GM18498 (cell line): ENCODE measurements at regions not wholly inside any gene's neighbourhood (a gene's known extent, or its start where the extent isn't known, plus 50 kb on each side); places are given as distances from the start of the nearest gene placed in this dataset.

ENCODE experiments used
- ATAC-seq: cut with Tn5 transposase; IDR thresholded peaks from one replicate; pipeline ENCODE4 v1.9.1; 2021; ENCODE audit warnings: mild to moderate bottlenecking, moderate library complexity; ENCODE audit not compliant: unreplicated experiment

DNA sequence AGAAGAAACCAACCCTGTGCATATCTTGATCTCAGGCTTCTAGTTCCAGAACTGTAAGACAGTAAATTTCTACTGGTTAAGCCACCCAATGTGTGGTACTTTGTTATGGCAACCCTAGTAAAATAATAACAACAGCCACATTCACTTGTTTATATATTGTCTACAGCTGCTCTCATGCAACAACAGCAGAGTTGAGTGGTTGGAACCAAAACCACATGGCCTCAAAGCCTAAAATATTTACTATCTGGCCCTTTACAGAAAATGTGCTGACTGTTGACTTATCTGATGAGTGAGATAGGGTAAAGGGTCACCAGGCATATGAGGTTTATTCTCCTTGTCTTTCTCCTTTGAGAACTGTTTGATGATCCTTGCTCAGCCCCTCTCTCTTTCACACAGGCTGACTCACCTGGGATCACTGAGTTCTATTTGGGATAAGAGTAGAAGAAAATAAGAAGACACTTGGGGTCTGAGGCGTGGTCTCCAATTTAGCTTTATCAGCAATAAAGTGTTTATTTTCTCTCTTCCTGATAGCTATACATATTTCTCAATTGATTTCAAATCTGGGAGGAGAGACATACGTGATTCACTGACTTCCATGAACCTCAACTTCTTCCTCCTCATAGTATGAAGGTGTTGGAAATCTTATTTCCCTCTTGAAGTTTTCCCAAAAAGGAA lies 227.5 kb upstream of the STARD13 start:
- no peak for ATAC-seq

DNA sequence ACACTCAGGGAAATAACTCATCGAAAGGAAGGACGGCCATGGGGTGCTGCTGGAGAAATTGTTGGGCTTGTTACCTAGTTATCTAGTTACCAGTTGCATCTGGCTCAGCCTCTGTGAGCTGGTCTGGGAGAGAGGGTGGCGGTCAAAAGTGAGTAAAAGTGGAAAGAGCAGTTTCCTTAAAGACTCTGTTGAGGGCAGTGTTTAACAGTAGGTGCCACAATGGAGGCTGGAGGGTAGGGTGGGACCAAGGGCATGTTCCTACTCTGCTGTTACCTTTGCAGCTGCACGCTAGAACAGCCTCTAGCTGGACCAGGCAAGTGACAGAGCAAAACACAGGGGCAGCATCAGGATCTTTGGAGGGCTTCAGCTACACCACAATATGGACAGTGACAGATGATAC lies 228.8 kb upstream of the STARD13 start:
- no peak for ATAC-seq

DNA sequence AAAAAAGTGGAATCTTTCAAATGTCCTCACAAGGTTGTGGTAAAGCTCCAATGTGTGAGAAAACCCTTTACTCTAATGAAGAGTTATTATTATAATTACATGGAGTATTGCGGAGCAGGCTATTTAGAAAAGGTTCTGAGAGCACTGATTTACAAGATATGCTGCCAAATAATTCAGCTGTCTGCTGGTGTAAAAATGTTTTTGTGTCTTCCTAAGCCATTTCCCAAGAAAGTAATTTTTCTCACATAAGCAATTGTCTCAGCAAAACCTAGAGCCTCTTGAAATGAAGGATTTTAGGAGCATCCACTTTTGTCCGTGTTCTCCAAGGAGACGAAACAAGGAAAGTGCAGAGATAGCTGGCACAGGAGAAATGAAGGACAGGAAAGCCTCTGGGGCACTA lies 229.6 kb upstream of the STARD13 start:
- no peak for ATAC-seq

DNA sequence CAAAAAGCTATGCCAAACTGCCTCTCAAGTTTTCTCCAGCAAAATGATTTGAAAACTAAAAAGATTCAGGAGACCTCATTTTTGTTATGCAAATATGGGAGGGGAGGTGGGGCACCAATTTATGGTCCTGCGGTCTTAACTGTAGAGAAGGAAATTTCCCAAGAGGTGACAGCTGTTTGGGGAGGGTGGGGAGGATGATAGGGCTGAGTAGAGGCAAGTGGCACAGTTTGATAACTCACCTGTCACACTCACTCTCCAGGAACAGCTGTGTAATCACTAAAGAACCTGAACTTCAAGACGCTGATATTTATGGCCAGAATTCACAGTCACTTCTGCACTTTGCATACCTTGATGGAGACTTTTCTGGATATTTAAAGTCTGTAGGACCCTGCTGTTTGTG lies 232.9 kb upstream of the STARD13 start:
- ATAC-seq = no peak

DNA sequence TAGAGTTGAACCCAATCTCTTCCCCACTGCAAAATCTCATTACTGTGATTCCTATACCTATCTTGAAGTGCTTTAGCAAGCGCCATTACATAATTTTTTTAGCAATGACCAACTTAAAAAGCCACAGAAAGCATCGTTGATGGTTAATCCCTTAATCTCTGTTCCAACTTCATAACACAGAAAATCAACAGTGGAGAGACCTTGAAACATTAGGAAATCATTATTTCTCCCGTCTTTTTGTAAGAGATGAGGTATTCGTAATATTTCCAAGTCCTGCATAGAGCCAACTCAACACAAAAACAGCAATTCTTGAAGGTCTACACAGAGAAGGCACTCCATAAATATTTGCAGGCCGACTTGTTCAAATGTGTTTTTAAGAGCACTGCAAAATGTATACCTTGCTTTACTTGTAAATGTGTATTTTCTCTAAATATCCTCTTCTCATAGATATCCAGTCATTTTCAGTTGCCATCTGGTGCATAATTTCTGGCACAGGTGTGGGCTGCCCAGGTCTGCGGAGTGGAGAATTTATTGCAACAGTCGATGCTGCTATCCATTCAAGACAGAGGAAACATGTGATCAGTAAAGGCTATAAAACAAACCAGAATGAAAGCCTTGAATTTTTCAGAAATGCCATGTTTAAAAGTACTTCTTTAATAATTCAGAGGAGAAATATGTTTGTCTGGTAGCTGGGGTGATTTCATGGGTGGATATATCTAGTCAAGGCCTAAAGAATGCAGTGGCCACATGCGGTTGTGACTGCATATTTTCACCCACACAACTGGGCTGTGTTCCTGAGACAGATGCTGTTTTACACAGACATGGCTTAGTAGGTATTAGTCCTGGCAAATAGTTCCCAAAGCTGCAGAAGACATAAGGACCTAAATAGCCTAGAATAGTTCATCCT lies 234.3 kb upstream of the STARD13 start:
- no peak for ATAC-seq

DNA sequence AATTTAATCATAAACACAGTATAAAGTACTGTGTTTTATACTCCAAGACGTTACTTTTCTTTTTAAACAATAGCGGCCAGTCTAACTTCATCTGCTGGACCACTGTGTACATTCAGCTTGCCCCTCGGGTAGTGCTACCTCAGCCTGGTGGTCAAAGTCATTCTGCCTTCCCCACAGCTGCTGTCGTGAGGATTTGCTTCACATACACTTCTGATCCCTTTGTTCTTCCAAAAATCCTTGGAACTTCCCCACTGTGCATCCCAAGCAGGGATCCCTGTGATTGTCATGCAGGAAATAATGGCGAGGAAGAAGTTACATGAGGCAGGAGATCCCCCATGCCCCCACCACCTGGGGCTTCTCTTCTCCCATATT lies 234.9 kb upstream of the STARD13 start:
- no peak for ATAC-seq

DNA sequence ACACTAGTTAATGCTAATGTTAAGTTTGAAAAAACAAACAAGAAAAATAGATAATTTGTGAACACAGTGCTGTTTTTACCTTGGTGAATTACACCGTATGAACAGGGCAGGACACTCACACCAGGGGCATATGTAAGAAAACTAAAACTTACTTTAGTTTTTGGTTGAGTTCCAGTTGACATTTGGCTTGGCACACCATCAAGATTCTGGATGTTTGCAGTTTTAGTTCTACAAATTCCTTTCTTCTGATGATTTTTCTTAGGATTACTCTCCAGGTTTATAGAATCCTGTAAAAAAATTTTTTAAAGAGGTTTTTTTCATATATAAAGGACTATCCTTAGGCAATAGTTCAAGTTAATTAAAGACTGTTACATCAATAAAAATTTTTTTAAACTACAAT lies 238.5 kb upstream of the STARD13 start:
- ATAC-seq = no peak

DNA sequence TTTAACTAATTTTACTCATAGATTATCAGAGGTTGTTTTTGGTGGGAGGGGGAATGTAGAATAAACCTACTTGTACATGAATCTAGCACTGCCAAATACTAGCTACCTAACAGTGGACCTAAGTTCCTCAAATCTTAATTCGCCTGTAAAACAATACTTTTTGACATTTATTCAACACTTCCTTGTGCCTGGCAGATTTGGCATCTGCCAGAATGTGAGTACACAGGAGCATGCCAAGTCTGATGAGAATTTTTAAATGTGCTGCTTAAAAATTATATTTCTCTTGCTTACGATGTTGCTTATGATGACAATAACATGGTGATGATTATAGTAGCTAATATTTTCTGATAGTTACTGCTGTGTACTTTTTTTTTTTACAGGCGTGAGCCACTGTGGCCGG lies 240.2 kb upstream of the STARD13 start:
- ATAC-seq = no peak

DNA sequence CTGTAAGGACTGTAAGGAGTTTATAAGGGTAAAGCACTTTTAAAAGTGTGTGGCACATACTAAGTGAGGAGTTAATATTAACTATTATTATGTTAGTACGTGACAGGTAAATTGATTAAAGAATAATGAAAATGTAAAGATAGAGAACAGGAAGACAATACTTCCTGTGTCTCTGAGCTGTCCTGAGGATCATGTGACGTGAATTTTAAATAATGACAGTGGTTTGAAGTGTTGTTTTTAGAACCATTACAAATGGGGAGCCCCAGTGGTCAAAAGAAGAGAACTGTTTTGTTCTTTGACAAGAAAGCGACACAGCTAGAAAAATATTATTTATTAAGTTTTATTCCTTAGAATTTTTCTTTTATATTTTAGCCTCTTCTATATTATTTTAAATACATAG lies 241.2 kb upstream of the STARD13 start:
- ATAC-seq = no peak

DNA sequence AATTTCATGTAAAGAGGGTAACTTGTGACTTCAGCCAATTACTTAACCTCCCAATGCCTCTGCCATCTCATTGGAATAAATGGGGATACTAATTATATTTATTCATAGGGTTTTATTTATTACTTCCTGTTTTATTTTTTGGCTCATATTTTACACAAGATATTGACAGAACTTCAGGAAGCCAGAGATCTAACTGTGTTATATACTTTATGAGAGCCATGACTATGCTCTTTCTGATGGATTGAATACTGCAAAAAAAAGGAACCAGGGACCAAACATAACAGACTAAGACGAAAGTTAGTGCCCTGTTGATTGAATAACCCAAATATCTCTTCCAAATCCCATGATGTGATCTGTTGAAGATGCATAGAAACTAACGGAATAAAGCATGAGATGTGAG lies 243.3 kb upstream of the STARD13 start:
- ATAC-seq = no peak

DNA sequence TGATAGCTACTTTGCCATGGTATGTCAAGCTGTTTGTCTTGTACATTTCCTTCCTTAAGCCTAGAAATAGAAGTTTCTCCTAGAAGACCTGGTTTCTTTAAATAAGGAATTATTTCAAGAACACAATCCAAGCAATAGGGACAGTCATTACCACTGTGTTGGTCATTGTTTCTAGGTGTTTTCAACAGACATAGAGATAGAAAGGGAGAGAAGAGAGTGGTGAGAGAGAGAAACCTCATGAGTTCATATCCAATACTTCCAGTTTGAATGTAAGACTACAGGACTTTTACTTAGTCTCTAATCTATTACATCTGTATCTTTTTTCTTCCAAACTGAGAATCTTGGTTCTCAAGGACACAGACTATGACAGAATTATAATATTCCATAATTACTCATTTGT lies 245.9 kb upstream of the STARD13 start:
- no peak for ATAC-seq

DNA sequence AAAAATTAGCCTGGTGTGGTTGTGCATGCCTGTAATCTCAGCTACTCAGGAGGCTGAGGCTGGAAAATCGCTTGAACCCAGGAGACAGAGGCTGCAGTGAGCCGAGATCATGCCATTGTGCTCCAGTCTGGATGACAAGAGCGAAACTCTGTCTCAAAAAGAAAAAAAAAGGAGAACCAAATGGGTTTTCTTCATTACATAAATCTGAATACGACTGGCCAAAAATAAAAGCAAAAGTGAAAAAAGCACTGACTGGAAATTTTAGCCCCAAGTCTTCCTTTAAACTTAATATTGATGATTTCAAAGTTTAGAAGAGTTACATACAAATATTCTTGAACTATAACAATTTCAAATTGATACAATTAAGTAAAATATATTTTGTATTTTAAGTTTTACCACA lies 249.5 kb upstream of the STARD13 start:
- ATAC-seq = no peak

DNA sequence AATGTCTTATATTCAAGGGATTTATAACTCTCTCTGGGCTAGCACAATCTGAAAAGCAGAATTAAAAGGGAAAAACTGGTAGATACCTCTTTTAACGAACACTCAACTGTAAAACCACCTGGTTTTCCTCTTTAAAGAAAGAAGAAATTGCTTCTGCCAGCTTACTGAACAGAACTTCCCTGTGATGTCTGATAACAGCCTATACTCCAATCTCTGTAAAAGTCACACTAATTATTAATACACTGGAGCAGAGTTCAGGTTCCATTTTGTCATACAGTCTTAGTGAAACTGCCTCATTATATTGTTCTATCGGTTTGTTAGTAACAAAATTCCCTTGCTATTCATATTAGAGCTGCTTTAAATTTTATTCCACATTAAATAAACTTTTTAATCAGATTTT lies 251.0 kb upstream of the STARD13 start:
- no peak for ATAC-seq

DNA sequence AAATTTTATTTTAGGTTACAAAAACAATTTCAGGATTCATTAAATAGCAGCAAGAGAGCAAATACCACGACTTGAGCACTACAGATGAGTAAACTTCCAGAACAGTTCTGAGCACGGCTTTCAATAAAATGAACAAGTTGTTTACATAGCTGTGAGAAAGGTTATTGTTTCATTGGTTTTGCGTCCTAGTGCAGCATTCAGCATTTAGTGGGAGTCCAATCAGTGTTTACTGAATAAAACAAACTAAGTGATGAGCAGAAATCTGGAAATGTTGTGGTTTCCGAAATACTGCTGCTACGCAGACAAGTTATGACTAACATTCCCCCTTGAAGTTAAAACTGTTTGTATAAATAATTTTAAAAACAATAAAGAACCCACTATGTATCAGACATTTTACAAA lies 251.5 kb upstream of the STARD13 start:
- ATAC-seq = no peak

DNA sequence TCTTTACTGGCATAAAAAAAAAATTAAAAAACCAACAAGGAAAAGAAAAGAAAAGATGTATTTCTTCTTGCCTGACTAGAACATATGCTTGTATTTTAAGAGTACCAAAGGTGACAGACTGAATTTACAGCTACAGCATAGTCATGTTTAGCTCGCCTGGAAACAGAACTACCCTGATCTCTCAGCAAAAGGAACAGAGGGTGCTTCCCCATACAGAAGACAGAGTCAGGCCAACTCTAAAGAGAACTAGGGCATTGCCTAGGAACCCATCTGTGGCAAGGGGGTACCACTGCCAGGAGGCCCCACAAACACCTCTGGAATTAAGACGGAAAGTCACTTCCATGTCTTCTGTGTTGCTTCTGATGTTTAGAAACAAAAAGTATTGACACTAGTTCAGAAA lies 252.1 kb upstream of the STARD13 start:
- no peak for ATAC-seq

DNA sequence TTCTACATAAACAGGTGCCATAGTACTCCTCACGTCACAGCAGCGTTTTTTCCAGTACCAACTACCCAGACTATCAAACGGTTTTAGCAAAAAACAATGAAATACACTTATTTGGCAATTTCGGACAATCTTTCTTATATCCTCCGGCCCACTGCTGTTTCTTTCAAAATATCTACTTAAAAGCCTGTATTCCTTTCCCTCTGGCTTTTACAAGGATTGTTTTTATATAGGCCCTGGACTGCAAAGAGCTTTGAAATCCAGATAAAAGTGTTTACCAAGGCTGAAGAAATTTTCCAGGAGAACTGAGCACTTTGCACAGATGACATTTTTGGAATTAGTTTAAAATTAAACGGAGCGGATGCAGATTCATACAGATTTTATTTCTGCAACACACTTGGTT lies 255.9 kb upstream of the STARD13 start:
- no peak for ATAC-seq

DNA sequence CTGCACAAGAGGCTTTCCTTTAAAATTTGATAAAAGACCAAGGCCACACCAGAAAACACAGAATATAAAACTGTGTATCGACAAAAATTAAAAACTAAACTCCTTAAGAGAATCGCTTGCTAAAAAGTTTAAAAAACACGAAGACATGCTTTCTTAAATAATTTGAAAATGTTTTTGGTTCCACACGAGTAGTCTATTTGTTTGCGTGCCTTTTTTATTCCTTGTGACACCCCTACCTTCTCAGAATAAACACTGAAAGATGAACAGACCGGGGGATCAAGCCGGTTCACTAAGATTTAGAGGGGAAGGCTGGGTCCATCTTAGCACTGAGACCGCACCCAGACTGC lies 256.4 kb upstream of the STARD13 start:
- ATAC-seq = no peak

DNA sequence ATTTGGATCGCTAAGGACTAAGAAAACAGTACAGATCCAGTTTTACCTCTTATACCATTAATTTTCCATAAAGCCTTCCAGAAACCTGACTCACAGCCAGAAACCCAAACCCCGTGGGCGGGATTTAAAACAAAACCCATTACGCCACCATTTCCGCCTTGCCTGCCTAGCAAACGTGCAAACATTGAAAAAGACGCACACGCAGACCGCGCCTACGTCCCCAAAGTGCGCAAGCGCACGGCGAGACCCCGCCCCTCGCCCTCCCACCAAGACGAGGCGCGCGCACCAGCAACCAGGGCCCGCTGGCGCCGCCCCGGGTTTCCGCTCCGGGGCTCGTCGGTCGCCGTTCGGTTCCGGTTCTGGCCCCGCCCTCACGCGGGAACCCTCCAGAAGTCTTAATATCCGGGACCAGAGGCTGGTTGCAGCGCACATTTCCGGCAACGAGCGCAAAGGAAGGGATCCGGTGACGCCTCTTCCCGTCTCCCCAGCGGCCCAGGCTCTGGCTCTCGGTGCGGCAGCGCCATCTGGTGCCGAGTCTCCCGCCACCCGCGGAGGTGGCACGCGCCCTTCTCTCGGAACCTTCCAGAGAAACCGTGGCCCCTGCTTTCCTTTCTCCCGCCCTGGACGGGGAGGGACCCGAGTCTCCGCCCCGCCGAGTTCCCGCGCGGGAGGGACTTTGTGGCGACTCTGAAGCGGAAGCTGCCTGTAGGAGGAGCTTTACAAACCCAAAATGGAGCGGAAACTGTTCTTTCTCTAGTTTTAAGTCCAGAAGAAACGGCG lies 256.9 kb upstream of the STARD13 start:
- peak; percentile 88 for ATAC-seq

DNA sequence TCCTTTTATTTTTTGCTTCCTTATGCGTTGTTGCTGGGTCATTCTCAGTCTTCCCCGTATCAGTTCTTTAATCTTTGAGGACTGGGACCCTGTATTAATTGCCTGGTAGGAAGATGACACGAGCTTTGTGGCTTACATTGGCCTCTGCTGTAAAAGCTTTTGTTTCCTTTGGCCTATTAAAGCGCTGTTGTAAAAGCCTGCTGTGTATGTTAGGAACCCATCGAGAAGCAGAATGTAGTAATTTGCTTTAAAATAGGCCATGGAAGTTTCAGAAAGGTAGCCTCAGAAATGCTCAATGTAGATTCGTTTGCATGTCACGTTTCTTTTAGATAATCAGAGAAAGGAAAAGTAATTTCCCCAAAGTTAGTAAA lies 257.5 kb upstream of the STARD13 start:
- peak; percentile 7 for ATAC-seq

DNA sequence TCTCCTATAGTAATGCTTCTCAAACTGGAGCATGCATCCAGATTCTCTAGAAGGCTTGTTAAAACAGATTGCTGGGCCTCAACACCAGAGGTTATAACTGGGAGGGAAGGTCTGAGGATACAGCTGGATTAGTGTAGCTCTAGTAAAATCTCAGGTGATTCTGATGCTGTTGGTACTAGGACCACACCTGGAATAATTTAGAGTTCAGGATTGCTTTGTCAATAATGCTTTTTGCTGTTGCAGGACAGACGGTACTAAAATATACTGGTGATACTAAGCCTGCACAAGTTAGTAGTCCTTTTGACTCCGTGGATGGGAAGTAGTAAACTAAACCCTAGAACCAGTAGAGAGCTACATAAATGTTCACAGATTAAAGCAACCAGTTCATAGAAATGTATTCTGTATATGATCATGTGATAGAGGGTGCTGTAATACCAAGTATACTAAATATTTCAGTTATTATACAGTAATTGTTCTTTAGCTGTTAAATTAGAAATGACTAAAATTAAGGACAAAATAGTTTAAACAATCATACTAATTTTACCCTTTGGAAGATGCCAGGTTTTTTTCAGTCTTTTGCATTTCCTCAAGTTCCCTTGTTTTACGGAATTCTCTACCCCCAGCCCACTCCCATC lies 258.2 kb upstream of the STARD13 start:
- ATAC-seq = no peak

DNA sequence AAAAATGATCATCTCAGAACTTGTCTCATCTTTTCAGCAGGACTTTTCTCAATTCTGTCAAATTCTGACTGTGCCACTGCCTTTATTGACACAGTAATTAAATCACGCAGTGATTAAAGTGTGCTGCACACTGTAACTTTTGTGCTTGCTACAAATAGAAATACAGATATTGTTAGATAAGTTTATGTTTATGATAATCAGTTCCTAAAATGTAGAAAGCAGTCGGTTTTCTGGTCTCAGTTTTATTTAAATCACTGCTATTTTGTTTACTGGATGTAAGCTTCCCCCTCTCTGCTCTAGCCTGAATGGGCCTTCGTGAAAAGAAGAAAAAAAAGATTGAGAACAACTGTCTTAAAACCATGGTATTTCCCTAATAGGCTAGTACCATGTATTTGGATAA lies 258.8 kb upstream of the STARD13 start:
- ATAC-seq = no peak

DNA sequence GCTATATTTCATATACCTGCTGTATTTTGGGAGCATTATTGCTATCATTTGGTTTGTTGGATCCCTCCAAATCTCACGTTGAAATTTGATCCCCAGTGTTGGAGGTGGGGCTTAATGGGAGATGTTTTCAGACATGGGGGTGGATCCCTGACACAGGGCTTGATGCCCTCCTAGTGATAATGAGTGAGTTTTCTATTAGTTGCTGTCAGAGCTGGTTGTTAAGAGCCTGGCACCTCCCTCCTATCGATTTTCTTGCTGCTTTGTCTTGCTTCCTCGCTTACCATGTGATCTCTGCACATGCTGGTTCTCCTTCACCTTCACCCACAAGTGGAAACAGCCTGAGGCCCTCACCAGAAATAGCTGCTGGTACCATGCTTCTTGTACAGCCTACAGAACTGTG lies 259.9 kb upstream of the STARD13 start:
- no peak for ATAC-seq
